DOHH2 (cell line): ENCODE measurements at regions not wholly inside any gene's neighbourhood (a gene's known extent, or its start where the extent isn't known, plus 50 kb on each side); places are given as distances from the start of the nearest gene placed in this dataset.

Experiments used
- EZH2phosphoT487 ChIP-seq: fragments of 200-600 bp; sonication (generic); IDR thresholded peaks from 2 replicates; pipeline ENCODE4 v1.6.1; 2017; ENCODE audit warnings: borderline replicate concordance, mild to moderate bottlenecking, antibody characterized with exemption, low read length, moderate library complexity, mixed read lengths
- TF ChIP-seq, protein P1 (sequence below): fragments of 200-600 bp; sonication (generic); IDR thresholded peaks from one replicate; pipeline ENCODE4 v1.5.1; 2014; ENCODE audit warnings: antibody characterized with exemption, mild to moderate bottlenecking, low read depth, low read length; ENCODE audit not compliant: poor library complexity, severe bottlenecking

DNA sequence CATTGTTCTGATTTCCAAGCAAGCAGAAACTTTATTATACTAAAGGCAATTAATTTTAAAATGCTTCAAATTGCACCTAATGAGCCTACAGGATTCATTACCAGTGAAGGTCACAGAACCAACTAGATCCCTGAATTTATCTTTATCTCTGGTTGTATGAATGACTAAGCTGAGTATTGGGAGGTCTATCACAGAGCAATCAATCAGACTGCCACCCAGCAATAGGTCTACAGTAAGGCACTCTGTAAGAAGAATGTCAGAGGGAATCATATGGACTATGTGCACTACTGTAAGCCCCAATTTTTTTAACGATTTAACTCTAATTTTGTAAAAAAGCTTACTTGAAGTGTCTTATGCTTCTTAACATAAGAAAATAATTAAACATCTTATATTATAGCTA lies 707.0 kb downstream of the AMY1C start:
- TF ChIP-seq, protein P1, sequence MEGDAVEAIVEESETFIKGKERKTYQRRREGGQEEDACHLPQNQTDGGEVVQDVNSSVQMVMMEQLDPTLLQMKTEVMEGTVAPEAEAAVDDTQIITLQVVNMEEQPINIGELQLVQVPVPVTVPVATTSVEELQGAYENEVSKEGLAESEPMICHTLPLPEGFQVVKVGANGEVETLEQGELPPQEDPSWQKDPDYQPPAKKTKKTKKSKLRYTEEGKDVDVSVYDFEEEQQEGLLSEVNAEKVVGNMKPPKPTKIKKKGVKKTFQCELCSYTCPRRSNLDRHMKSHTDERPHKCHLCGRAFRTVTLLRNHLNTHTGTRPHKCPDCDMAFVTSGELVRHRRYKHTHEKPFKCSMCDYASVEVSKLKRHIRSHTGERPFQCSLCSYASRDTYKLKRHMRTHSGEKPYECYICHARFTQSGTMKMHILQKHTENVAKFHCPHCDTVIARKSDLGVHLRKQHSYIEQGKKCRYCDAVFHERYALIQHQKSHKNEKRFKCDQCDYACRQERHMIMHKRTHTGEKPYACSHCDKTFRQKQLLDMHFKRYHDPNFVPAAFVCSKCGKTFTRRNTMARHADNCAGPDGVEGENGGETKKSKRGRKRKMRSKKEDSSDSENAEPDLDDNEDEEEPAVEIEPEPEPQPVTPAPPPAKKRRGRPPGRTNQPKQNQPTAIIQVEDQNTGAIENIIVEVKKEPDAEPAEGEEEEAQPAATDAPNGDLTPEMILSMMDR, result no peak
- no peak for TF ChIP-seq EZH2phosphoT487
